Vagina (tissue), 2 donors: ENCODE measurements at regions not wholly inside any gene's neighbourhood (a gene's known extent, or its start where the extent isn't known, plus 50 kb on each side); places are given as distances from the start of the nearest gene placed in this dataset.

Experiments used
- POLR2A ChIP-seq, 2 donors: fragments of 450-650 bp; IDR thresholded peaks; one replicate each; pipeline ENCODE4 v1.6.1; 2017; ENCODE audit warnings: antibody characterized with exemption in 2 of 2, mild to moderate bottlenecking in 2 of 2, moderate library complexity in 2 of 2
- TF ChIP-seq, protein P1 (sequence below), 3 experiments: fragments of 450-650 bp in 2 of 3; fragments of 200-600 bp in 1 of 3; sonication (generic) in 1 of 3; IDR thresholded peaks; one replicate each; pipeline ENCODE4 v1.5.1; 2017 to 2019; ENCODE audit warnings: antibody characterized with exemption in 3 of 3, mild to moderate bottlenecking in 2 of 3, moderate library complexity in 2 of 3

DNA sequence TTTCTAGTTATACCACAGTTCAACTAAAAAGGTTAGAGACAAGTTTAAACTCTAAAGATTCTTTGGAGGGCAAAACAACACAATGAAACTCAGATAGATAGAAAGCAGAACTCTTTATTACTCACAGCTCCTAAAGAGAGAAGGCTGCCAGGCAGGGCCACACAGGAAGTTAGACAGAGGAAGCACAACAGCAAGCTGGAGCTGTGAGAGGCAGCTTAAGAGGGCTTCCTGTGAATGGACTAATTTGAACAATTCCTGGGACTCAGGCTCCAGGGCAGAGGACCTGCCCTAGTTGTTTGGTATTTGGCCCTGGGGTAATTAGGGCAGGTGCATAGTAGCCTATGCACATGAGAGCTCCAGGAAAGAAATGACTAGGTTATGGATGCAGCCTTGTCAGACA, 803.6 kb downstream of the DIAPH3 start:
- TF ChIP-seq, protein P1, sequence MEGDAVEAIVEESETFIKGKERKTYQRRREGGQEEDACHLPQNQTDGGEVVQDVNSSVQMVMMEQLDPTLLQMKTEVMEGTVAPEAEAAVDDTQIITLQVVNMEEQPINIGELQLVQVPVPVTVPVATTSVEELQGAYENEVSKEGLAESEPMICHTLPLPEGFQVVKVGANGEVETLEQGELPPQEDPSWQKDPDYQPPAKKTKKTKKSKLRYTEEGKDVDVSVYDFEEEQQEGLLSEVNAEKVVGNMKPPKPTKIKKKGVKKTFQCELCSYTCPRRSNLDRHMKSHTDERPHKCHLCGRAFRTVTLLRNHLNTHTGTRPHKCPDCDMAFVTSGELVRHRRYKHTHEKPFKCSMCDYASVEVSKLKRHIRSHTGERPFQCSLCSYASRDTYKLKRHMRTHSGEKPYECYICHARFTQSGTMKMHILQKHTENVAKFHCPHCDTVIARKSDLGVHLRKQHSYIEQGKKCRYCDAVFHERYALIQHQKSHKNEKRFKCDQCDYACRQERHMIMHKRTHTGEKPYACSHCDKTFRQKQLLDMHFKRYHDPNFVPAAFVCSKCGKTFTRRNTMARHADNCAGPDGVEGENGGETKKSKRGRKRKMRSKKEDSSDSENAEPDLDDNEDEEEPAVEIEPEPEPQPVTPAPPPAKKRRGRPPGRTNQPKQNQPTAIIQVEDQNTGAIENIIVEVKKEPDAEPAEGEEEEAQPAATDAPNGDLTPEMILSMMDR (IDR thresholded peaks at IDR 0.05): no peak
- TF ChIP-seq POLR2A (IDR thresholded peaks at IDR 0.05): no peak
